Left forelimb (tissue), 1 donor: ENCODE measurements at regions not wholly inside any gene's neighbourhood (a gene's known extent, or its start where the extent isn't known, plus 50 kb on each side); places are given as distances from the start of the nearest gene placed in this dataset.
A peak's percentile ranks its signal among the peaks of the same experiment; 100 is the strongest.

Experiments
- DNase-seq: peaks from one replicate; pipeline ENCODE4 v3.0.0-alpha.2; 2018; ENCODE audit warnings: low spot score

DNA sequence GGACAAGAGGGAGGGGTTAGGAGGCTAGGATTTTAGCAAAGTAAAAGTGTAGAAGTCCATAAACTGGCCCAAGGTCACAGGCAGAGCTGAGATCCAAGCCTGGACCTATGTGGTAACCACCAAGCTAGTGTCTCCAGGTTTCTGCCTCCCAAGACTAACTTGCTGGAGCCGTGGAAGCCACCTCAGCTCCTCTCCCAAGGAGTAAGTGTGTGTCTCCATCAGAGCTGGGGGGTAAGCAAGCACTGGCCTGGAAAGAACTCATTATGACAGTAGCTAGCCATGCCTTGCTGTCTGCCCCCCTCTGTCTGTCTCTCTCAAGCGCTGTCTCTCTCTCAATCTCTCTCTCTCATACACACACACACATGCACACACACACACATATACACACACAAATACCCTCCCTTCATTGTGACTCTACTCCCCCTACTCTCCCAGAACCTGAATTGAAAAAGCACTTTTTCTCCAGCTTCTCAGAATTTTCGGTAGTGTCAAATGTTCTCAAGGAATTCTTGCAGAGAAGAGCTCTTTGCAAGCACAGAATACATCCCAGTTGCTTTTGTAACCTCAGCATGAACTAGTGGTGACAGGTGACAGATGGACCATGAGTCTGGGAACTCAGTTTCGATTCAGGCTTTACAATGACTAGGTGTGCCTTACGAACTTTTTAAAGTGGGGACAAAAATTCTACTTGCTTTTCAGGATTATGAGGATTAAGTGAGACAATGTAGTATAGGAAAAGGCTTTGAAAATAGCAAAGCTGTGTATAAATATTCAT lies 238.0 kb upstream of the FGGY start:
- DNase-seq = no peak

DNA sequence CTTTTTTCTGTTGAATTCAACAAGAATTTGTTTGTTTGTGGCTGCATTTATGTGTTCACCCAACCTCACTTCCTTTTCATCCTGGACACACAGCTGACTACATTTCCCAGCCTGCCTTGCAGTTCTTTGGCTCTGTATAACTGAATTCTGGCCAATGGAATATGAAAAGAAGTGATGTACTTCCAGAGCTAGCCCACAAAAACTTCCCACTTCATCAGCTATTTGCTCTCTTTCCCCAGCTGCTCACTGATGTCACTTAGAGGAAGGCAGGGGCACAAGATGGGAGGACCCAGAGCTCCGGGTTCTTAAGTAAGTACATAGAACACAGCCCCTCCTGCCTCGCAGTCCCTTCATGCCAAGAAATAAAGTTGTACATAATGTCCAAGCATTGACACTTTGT lies 235.0 kb upstream of the FGGY start:
- peak; percentile 77 for DNase-seq

DNA sequence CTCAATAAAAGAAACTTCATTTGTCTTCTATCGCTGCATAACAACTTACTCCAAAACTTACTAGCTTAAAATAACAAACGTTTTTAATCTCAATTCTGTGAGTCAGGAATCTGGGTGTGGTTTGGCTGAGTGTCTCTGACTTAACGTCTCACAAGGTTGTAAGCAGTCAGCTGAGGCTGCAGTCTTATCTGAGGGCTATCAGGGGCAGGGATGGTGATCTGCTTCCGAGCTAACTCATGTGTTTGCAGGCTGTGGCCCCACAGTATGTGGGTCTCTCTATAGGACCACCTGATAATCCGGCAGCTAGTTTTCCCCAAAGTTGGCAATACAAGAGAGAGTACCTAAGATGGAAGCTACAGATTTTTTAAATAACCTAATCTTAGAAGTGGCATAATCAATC lies 234.2 kb upstream of the FGGY start:
- no peak for DNase-seq

DNA sequence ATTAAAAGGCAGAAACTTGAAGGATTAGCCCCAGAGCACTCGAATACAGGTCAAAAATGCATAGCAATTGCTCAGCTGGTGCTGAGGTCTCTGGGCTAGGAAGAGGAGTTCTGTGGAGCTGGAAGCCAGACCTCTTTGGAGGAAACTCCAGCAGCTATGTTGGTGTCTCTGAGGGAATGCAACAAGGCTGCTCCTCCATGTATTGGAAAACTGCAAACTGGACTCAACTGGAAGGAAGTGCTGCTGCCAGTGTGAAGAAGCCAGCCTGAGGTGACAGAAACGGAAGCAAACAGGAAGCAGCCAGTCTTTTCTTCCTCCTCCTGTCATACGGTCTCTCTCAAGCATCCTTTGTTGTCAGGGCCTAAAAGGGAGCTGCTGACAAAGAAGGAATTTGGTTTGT lies 233.4 kb upstream of the FGGY start:
- no peak for DNase-seq

DNA sequence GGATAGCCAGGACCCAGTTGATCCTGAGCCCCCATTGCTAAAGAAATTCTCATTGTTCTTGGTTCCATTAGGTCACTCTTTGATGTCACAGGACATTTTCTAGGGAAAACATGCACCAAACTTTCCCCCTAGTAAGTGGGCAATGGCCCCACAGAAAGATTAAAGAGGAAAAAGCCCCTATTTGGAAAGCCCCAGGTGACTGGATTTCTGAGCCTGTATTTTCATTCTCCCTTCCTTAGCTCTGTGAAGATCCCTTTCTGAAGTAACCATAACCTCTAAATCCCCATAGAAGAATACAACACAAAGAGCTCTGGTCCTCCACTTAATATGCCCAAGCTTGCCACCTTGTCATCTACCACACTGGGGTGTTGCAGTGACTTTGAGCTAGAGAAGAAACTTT lies 232.3 kb upstream of the FGGY start:
- DNase-seq = no peak

DNA sequence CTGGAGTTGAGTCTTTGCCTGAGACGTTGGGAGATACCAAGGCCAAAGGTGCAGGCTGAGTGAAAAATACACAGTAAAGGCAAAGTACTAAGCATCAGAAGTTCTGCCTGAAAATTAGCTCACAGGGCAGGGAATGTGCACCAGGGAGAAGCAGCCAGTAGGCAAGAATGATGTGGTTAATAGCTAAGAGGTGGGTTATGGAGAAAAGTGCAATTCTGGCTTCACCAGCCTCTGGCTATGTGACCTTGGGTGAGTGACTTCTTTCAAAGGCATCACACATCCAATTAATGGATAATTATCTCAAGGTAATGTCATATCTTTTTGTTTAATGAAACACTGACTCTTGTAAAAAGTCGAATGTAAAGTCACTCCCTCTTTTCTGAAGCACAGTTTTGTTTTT lies 230.7 kb upstream of the FGGY start:
- DNase-seq = no peak

DNA sequence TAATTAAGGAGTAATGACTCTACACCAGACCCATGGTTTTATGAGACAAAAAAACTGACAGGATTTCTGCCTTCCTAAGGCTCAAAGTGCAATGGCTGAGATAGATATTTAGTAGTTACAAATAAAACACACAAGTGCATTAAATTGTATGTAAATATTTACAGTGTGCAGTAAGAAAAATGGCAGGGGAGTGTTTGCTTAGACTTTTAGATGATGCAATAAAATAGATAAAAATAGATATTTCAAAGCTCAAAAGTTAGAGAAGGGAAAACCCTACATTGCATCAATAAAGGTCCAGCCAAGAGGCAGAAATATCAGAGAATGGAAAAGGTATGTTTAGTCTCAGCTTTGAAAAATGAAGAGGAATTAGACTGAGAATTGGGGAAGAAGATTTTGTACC lies 226.3 kb upstream of the FGGY start:
- no peak for DNase-seq

DNA sequence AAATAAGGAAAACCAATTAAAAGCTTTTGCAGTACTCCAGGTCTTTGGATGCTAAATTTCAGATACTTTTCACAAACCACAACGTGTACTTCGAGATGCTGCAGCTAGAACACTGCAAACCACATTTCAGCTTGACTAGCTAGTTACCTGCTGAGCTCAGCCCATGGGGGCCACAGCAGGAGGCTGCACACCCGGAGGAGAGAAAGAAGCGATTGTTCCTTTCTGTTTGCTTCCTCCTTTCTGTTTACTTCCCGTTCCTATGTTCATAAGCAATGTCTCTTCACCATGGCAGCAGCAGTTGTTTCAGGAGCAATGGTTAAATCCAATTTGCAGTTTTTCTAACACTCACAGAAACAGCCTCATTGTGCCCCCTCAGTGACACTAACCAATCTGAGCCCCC lies 225.6 kb upstream of the FGGY start:
- no peak for DNase-seq

DNA sequence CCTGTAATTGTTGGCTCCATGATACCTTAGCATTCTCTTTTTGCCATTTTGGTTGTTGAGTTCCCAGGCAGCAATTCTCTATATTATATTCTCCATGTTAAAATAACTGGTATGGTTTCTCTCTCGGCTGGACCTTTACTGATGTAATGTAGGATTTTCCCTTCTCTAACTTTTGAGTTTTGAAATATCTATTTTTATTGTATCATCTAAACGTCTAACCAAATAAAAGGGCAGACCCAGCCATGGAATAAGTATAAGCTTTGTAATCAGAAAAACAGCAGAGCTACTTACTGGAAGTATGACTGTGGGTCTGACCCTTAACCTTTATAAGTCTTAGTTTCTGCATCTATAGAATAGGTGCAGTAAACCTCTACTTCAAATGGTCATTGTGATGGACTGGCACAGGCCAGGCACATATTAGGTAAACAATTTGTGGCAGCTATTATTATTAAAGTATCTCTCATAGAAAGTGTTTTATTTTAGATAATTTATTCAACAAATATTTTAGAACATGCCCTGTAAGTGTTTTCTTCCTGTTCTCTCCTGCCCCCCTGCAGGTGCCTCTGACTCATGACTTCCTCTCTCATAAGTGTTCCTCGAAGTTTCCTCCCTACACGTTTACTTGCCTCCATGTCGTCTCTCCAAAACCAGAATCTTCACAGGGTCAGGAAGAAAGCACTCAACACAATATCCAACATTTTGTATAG lies 224.9 kb upstream of the FGGY start:
- no peak for DNase-seq

DNA sequence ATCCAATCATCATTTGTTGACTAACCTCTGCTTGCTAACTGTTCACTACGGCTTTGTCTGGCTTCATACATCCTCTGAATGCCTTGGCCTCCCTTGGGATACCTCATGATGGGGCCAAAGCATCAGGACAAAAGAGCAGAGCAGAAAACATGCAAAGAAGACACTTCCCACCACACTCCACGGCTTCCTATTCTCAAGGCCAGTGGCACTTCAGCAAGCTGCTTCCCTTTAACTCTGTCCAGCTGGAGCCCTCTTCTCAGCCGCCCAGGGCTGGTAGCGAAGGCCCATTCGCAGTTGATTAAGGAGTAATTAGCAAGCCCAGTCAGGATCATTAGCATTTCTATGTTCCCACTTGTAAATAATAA lies 224.3 kb upstream of the FGGY start:
- DNase-seq = no peak

DNA sequence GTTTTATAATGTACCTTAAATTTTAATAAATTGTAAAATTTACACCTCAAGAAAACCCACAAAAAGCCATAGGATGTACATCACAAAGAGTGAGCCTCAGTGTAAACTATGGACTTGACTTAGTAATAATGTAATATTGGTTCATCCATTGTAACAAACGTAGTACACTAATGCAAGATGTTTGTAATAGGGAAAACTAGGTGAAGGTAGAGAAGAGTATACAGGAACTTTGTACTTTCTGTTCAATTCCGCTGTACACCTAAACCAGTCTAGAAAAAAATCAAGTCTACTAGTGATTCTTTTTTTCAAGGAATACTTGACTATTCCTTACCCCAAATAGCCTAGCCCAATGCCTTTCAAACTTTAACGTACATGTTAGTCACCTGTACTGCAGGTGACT lies 222.3 kb upstream of the FGGY start:
- no peak for DNase-seq

DNA sequence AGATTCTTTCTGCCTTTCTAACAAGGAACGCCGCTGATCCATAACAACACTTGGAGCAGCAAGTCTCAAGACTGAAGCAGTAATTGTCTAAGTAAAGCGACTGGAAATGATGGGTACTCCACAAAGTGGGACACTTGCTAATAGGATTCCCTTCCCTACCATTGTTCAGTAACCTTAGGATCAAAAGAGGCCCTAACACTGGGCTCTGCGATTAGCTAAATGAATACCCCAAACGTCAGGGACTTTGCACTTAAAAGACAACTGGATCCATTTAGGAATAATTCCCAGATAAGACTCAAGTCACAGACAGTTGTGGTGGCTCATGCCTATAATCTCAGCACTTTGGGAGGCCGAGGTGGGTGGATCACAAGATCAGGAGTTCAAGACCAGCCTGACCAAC lies 221.9 kb upstream of the FGGY start:
- no peak for DNase-seq

DNA sequence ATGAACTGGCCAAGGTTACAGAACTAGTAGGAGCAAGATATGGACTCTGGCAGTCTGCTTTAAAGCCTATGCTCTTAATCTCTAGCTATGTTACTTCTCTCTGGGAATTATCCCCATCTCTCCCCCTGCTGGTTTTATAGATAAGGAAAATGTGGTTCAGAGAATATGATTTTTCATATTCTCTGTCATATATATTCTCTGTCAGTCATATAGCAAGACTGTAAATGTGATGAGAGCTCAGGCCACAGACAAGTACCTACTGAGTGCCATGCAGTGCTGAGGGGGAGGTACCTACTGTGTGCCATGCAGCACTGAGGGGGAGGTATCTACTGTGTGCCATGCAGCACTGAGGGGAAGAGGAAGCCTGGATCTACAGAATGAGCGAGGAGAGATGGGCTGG lies 220.3 kb upstream of the FGGY start:
- DNase-seq = no peak

DNA sequence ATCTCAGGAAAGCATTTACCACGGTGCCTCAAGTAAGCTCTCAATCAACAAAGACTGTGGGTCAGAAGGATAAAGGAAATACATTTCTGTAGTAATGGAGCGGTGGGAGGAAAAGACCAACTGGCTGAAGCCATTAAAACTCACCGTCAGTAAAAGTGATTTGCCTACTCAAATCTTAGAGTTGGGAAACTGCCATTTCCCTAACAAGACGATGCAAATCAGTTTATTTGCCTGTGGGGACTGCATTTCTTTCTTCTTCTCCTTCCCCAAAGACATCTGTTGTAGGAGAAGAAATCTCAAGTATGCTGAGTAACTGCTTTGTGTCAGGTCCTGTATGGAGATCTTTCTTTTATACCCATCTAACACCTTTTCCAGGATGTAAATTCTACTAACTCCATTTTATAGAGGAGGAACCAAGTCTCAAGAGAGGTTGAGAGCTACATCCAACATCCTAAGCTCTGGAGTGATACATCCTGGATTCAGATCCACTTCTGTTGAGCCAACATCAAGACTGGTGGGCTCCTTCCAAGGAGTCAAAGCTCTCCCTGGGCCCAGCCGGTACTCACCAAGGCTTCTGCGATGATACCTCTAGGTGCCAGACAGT lies 219.3 kb upstream of the FGGY start:
- no peak for DNase-seq

DNA sequence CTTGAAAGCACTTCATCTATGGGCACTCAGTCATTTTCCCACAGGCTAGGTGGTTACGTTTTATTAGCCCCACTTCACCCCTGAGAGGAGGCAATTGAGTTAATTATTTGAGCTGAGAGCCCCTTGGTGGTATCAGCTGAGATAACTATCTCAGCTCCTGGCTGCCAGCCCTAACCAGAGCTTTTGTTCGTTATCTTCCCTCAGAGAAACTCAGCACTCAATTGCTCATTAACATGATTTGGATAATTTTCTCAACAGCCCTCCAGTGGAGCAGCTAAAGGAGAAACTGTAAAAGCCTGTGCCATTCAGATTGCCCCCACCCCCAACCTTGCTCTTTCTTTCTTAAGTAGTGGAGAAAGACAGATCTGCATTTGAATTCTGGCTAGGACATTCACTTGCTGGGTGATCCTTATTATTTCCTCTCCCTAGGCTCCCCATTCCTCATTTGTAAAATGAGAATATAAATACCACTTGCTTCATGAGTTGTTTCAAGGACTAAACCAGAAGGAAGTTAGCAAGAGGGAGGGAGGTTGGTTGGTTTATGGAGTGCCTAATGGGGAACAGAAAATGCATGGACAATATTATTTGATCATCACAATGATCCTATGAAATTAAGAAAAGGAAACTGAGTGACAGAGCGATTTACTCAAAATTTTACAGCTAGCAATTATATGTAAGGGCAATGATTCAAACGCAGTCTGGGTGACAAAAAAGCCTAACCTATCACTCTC lies 218.7 kb upstream of the FGGY start:
- DNase-seq = no peak

DNA sequence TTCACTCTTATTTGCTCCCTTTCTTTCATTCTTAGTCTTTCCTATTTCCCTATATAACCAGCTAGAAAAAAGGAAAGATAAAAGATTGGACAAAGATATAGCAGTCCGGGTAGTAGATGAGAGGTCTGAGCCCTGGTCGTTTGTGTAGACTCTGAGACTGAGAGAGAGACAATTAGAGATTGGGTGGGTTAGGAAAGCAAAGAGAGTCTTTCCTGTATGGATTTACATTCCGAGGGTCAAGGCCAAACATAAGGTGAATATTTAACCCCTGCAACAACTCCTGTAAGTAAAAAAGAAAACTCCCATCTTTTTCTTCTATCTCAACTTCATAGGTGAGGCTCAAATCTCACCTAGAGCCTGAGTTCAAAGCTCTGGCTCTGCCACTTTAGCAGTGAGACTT lies 218.0 kb upstream of the FGGY start:
- no peak for DNase-seq

DNA sequence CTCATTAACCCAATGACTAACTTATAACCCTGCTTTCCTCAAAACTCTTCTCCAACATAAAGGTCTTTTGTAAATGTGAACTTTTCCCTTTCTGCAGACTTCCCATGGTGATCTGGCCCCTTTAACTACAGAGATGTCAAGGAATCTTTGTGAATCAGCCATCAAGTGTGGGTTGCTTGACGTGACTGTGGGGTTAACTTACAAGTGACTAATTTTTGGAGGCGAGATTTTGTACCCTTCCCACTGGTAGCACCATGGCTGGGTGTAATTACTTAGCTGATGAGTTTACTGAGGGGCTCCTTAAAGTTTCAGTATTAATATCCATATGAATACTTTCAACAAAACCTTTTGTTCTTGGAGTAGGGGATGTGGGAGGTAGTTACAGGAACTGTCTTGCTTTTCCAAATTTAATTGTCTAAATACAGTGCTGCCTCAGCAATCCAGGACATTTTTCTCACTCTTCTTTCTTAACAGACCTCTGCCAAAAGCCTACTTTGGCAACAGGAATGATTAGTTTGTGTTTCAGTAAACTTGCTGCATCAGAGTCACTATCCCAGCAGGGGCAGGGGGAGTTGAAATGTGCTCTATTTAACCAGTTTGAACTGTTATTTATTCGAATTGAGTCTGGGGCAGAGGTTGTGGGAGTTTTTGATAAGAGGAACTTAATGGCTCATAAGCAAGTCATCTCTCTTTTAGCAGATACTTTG lies 217.3 kb upstream of the FGGY start:
- DNase-seq = no peak

DNA sequence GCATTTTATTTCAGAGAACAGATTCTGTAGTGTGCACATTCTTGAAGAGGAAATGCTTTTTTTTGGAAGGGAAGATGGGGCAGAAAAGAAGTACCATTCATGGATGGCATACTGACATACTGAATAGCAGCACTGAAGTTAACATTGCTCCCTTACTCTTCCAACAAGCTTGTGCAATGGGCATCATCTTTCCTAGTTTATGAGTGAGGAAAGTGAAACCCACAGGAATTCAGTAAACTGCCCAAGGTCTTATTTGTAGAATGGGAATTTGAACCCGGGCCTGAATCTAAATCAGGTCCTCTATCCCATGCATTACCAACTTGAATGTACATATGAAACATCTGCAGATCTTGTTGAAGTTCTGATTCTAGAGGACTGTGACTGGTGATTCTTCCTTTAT lies 215.7 kb upstream of the FGGY start:
- DNase-seq = no peak

DNA sequence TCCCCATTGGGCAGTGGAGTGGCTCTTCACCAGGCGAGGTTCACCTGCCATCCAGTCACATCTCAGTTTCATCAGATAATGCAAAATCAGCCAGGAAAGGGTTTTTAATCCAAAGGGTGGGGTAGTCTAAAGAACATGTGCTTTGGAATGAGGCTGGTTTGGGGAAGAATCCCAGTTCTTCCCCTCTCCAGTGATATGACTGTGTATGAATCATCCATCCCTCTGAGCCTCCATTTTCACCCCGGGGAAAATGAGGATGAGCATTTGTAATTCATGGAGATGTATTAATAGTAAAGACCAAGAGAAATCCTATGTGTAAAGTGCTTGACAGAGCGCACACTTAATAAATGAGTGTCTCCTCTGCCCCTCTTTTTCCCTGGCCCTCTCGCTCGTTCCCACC lies 215.1 kb upstream of the FGGY start:
- DNase-seq = no peak

DNA sequence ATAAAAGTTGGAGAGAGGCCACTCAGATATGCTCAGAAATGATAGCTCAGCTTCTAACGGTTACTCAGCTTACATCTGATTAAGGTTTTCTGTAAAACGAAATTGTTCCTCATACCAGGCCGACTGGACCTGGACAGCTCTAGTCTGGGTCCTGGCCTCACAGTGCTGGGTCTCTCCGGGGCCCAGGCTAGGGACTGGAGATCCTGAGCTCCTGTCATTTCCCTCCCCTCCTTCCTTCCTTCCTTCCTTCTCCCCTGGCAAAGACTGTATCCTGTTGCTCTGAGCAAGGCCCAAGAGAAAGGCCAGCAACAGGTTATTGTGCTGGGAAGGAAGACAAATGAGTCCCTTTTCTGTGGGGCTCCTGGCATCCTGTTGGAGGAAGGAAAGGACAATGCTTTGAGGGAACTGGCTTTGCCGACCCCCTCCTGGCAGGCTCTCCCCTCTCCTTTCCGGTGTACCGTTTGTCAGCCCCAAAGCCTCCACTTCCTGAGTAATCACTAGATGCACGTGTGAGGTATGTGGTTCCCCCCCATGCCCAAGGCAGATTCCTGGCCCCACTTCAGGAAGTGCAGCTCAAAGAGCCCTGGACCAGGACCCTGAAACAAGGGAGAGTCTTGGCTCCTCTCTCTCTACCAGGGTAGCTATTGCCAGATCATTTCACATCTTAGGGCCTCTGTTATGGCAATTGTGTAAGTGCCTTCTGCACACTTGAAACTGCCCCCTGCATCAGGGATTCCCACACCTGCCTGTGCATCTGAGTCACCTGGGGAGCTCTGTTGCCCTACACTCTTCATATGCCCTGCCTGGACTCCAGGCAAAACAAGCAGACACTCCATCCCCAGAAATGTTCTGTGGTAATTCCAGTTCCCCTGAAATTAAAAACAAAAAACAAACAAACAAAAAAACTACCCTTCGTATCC lies 212.7 kb upstream of the FGGY start:
- no peak for DNase-seq

DNA sequence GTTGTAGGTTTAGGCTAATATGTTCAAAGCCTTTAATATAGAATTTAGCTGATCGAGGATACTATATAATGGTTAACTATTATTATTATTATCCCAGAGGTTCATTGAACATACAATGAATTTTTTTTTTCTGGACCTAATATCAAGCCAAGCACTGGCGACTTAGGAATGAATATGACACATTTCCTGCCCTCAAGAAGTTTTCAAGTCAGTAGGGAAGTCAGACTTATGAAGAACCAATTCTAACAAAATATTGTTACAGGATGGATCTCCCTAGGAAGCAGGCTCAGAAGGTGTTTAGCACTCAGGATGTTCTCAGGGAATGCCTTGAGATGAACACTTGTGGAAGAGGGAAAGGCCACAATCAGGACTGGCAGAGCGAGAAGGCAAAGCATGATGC lies 211.8 kb upstream of the FGGY start:
- no peak for DNase-seq
